ENCODE measurements at regions not wholly inside any gene's neighbourhood (a gene's known extent, or its start where the extent isn't known, plus 50 kb on each side); places are given as distances from the start of the nearest gene placed in this dataset.
"Not testable (repeated sequence)": the region's sequence is repeated elsewhere in the genome, so short reads cannot be mapped to it uniquely, and the experiment has no call there.

GRCh38 chr2:185979546-185980071, 241.0 kb downstream of the FSIP2 start:
- no peak for ATAC-seq (ENCODE audit: insufficient read depth, low FRiP score)
- DNase-seq = no peak
- Histone ChIP-seq H3K4me3 (no peak overlapping the region), H3K9ac (ENCODE audit: insufficient read depth in 1 of 2, low read length in 2 of 2) (no peak overlapping the region), H3K36me3 (ENCODE audit: control insufficient read depth in 4 of 4, insufficient read depth in 4 of 4, low read length in 4 of 4) (no peaks in the 10 kb centered on the region), H3K4me1 (ENCODE audit: control insufficient read depth in 5 of 5, insufficient read depth in 5 of 5, low read length in 5 of 5) (no peaks in the 10 kb centered on the region), H3K9me3 (ENCODE audit: control insufficient read depth in 4 of 4, insufficient read depth in 3 of 4, low read length in 3 of 4) (no peaks in the 10 kb centered on the region), H3K27ac (ENCODE audit: low read depth in 1 of 2, low read length in 1 of 2) (no peak overlapping the region), H3K27me3 (ENCODE audit: control insufficient read depth in 3 of 3, insufficient read depth in 3 of 3, low read length in 2 of 3) (no peaks in the 10 kb centered on the region)
- WGBS, 2 donors = 91 to 92% methylated on average over 2 of the region's 2 CpGs
- no peak for TF ChIP-seq CTCF (IDR thresholded peaks at IDR 0.05; ENCODE audit: control extremely low read depth, extremely low read depth)

GRCh38 chr2:185980944-185981343, 242.3 kb downstream of the FSIP2 start:
- ATAC-seq (ENCODE audit: insufficient read depth, low FRiP score) (no peak), DNase-seq (no peak)
- Histone ChIP-seq H3K36me3 (ENCODE audit: control insufficient read depth in 4 of 4, insufficient read depth in 4 of 4, low read length in 4 of 4) (no peaks in the 10 kb centered on the region), H3K4me3 (no peak overlapping the region), H3K27me3 (ENCODE audit: control insufficient read depth in 3 of 3, insufficient read depth in 3 of 3, low read length in 2 of 3) (no peaks in the 10 kb centered on the region), H3K9ac (ENCODE audit: insufficient read depth in 1 of 2, low read length in 2 of 2) (no peak overlapping the region), H3K27ac (ENCODE audit: low read depth in 1 of 2, low read length in 1 of 2) (no peak overlapping the region), H3K4me1 (ENCODE audit: control insufficient read depth in 5 of 5, insufficient read depth in 5 of 5, low read length in 5 of 5) (no peaks in the 10 kb centered on the region), H3K9me3 (ENCODE audit: control insufficient read depth in 4 of 4, insufficient read depth in 3 of 4, low read length in 3 of 4) (no peaks in the 10 kb centered on the region)
- 93 to 98% methylated on average over 3 of the region's 3 CpGs for WGBS, 2 donors
- no peak for TF ChIP-seq CTCF (IDR thresholded peaks at IDR 0.05; ENCODE audit: control extremely low read depth, extremely low read depth)

GRCh38 chr2:185984670-185985069, 246.1 kb downstream of the FSIP2 start:
- no peaks in the 10 kb centered on the region for H3K27me3 ChIP-seq (ENCODE audit: control insufficient read depth in 3 of 3, insufficient read depth in 3 of 3, low read length in 2 of 3)
- no peak overlapping the region for H3K4me3 ChIP-seq
- H3K9ac ChIP-seq (ENCODE audit: insufficient read depth in 1 of 2, low read length in 2 of 2) = no peak overlapping the region
- no peaks in the 10 kb centered on the region for H3K9me3 ChIP-seq (ENCODE audit: control insufficient read depth in 4 of 4, insufficient read depth in 3 of 4, low read length in 3 of 4)
- no peaks in the 10 kb centered on the region for H3K36me3 ChIP-seq (ENCODE audit: control insufficient read depth in 4 of 4, insufficient read depth in 4 of 4, low read length in 4 of 4)
- no peak overlapping the region for H3K27ac ChIP-seq (ENCODE audit: low read depth in 1 of 2, low read length in 1 of 2)
- DNase-seq = no peak
- no peak for ATAC-seq (ENCODE audit: insufficient read depth, low FRiP score)
- WGBS, 2 donors = 88 to 98% methylated on average over 1 of the region's 1 CpG
- no peak for TF ChIP-seq CTCF (IDR thresholded peaks at IDR 0.05; ENCODE audit: control extremely low read depth, extremely low read depth)
- H3K4me1 ChIP-seq (ENCODE audit: control insufficient read depth in 5 of 5, insufficient read depth in 5 of 5, low read length in 5 of 5) = no peaks in the 10 kb centered on the region

- not testable (repeated sequence) for DNase-seq; ATAC-seq (ENCODE audit: insufficient read depth, low FRiP score)
These were observed 250.3 kb downstream of the FSIP2 start for GRCh38 chr2:185988907-185989306.

More at GRCh38 chr2:185988907-185989306, 250.3 kb downstream of the FSIP2 start:
- not testable (repeated sequence) for H3K27me3 ChIP-seq (ENCODE audit: control insufficient read depth in 3 of 3, insufficient read depth in 3 of 3, low read length in 2 of 3); H3K4me3 ChIP-seq; H3K27ac ChIP-seq (ENCODE audit: low read depth in 1 of 2, low read length in 1 of 2); H3K9ac ChIP-seq (ENCODE audit: insufficient read depth in 1 of 2, low read length in 2 of 2); H3K4me1 ChIP-seq (ENCODE audit: control insufficient read depth in 5 of 5, insufficient read depth in 5 of 5, low read length in 5 of 5); H3K9me3 ChIP-seq (ENCODE audit: control insufficient read depth in 4 of 4, insufficient read depth in 3 of 4, low read length in 3 of 4); H3K36me3 ChIP-seq (ENCODE audit: control insufficient read depth in 4 of 4, insufficient read depth in 4 of 4, low read length in 4 of 4)
- 92 to 93% methylated on average over 5 of the region's 5 CpGs for WGBS, 2 donors

Measured in lung (tissue), 11 donors.